ENCODE measurements at regions not wholly inside any gene's neighbourhood (a gene's known extent, or its start where the extent isn't known, plus 50 kb on each side); places are given as distances from the start of the nearest gene placed in this dataset.

DNA sequence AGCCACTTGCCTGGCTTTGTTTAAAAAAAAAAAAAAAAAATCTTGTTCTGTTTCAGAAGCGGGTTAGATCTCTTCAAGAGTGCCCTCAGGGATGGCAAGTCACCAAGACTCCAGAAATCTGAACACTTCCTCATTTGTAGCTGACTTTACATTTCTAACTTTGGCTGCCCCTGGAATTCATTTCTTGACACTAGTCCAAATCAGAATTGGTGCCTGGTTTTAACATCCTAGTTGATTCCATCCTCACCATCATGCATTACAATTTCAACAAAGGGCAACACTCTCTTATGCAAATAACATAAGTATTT, 295.5 kb downstream of the RMST start:
- no peak overlapping the region for H2BK120ac ChIP-seq (ENCODE audit: low read depth, low read length)
- H3K36me3 ChIP-seq (ENCODE audit: control insufficient read depth, insufficient read depth, low read length): no peaks in the 10 kb centered on the region
- DNase-seq: no peak
- no peak overlapping the region for H3K23ac ChIP-seq (ENCODE audit: low read length)
- no peak overlapping the region for H2BK5ac ChIP-seq (ENCODE audit: low read length)
- no peaks in the 10 kb centered on the region for H3K27me3 ChIP-seq (ENCODE audit: insufficient read depth, low read length, poor library complexity)
- no CpG with 5 or more reads among the region's 1 CpG for WGBS (ENCODE audit: extremely low coverage, insufficient coverage, low lambda C conversion rate)
- H3K79me2 ChIP-seq (ENCODE audit: control insufficient read depth, insufficient read depth, low read length): no peaks in the 10 kb centered on the region
- no peak overlapping the region for H3K27ac ChIP-seq (ENCODE audit: low read depth, low read length)
- H3K56ac ChIP-seq (ENCODE audit: low read length): no peak overlapping the region
- no peak overlapping the region for H3K18ac ChIP-seq (ENCODE audit: low read length)
- no peak overlapping the region for H3K4me3 ChIP-seq (ENCODE audit: low read length)
- no peak overlapping the region for H3K4me2 ChIP-seq (ENCODE audit: low read length)
- H3K9ac ChIP-seq (ENCODE audit: low read length): no peak overlapping the region
- H3K4ac ChIP-seq (ENCODE audit: low read depth, low read length): no peak overlapping the region
- H2AK5ac ChIP-seq (ENCODE audit: low read length): no peak overlapping the region
- H3K4me1 ChIP-seq (ENCODE audit: control insufficient read depth, low read depth, low read length): no peaks in the 10 kb centered on the region
- no peak overlapping the region for H4K8ac ChIP-seq (ENCODE audit: low read depth, low read length)
- no peak overlapping the region for H2BK15ac ChIP-seq (replicated peaks; ENCODE audit: low read depth)
- H3K79me1 ChIP-seq (ENCODE audit: low read length): no peaks in the 10 kb centered on the region
- no peak overlapping the region for H4K5ac ChIP-seq (ENCODE audit: low read length)

DNA sequence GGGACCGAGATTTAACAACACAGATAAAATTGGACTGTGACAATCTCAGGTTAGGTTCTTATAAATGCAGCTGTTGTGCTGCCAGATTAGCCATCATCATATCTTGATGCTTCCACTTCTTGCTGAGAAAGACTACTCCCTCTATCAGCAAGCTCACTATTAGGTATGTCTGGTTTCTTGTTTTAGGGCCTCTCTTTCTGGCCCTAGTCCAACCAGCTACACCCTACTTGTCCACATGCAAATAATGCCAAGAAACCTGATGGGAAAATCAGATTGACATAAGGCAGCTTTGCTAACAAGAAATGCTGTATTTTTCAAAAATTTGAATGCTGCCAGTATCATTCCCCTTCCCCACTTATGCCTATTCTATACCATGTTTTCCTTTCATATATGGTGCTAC, 296.0 kb downstream of the RMST start:
- Histone ChIP-seq H3K18ac (ENCODE audit: low read length) (no peak overlapping the region), H2BK15ac (replicated peaks; ENCODE audit: low read depth) (no peak overlapping the region), H3K36me3 (ENCODE audit: control insufficient read depth, insufficient read depth, low read length) (no peaks in the 10 kb centered on the region), H3K23ac (ENCODE audit: low read length) (no peak overlapping the region), H3K4me1 (ENCODE audit: control insufficient read depth, low read depth, low read length) (no peaks in the 10 kb centered on the region), H3K79me2 (ENCODE audit: control insufficient read depth, insufficient read depth, low read length) (no peaks in the 10 kb centered on the region), H3K9ac (ENCODE audit: low read length) (no peak overlapping the region), H3K4ac (ENCODE audit: low read depth, low read length) (no peak overlapping the region), H3K27ac (ENCODE audit: low read depth, low read length) (no peak overlapping the region), H2BK5ac (ENCODE audit: low read length) (no peak overlapping the region), H2BK120ac (ENCODE audit: low read depth, low read length) (no peak overlapping the region), H3K56ac (ENCODE audit: low read length) (no peak overlapping the region), H3K79me1 (ENCODE audit: low read length) (no peaks in the 10 kb centered on the region), H4K5ac (ENCODE audit: low read length) (no peak overlapping the region), H3K27me3 (ENCODE audit: insufficient read depth, low read length, poor library complexity) (no peaks in the 10 kb centered on the region), H3K4me3 (ENCODE audit: low read length) (no peak overlapping the region), H2AK5ac (ENCODE audit: low read length) (no peak overlapping the region), H3K4me2 (ENCODE audit: low read length) (no peak overlapping the region), H4K8ac (ENCODE audit: low read depth, low read length) (no peak overlapping the region)
- no peak for DNase-seq
- no CpG with 5 or more reads among the region's 1 CpG for WGBS (ENCODE audit: extremely low coverage, insufficient coverage, low lambda C conversion rate)

- WGBS (ENCODE audit: extremely low coverage, insufficient coverage, low lambda C conversion rate): no CpG with 5 or more reads among the region's 3 CpGs
- H3K4me3 ChIP-seq (ENCODE audit: low read length): no peak overlapping the region
- DNase-seq: no peak
- H3K18ac ChIP-seq (ENCODE audit: low read length): no peak overlapping the region
- H3K4me2 ChIP-seq (ENCODE audit: low read length): no peak overlapping the region
- H4K5ac ChIP-seq (ENCODE audit: low read length): no peak overlapping the region
- no peak overlapping the region for H3K9ac ChIP-seq (ENCODE audit: low read length)
- no peak overlapping the region for H3K27ac ChIP-seq (ENCODE audit: low read depth, low read length)
- no peaks in the 10 kb centered on the region for H3K79me2 ChIP-seq (ENCODE audit: control insufficient read depth, insufficient read depth, low read length)
- no peak overlapping the region for H3K56ac ChIP-seq (ENCODE audit: low read length)
- no peaks in the 10 kb centered on the region for H3K79me1 ChIP-seq (ENCODE audit: low read length)
- H3K4me1 ChIP-seq (ENCODE audit: control insufficient read depth, low read depth, low read length): no peaks in the 10 kb centered on the region
- H3K23ac ChIP-seq (ENCODE audit: low read length): no peak overlapping the region
- H2AK5ac ChIP-seq (ENCODE audit: low read length): no peak overlapping the region
- H3K4ac ChIP-seq (ENCODE audit: low read depth, low read length): peak overlapping the region; percentile 36
- H3K36me3 ChIP-seq (ENCODE audit: control insufficient read depth, insufficient read depth, low read length): no peaks in the 10 kb centered on the region
- no peaks in the 10 kb centered on the region for H3K27me3 ChIP-seq (ENCODE audit: insufficient read depth, low read length, poor library complexity)
- no peak overlapping the region for H2BK15ac ChIP-seq (replicated peaks; ENCODE audit: low read depth)
- H4K8ac ChIP-seq (ENCODE audit: low read depth, low read length): no peak overlapping the region
- H2BK5ac ChIP-seq (ENCODE audit: low read length): no peak overlapping the region
- H2BK120ac ChIP-seq (ENCODE audit: low read depth, low read length): no peak overlapping the region
Measured at GRCh38 chr12:97760601-97761000, 298.0 kb downstream of the RMST start.

GRCh38 chr12:97763113-97763512, 300.5 kb downstream of the RMST start:
- H2BK5ac ChIP-seq (ENCODE audit: low read length): no peak overlapping the region
- H3K9ac ChIP-seq (ENCODE audit: low read length): no peak overlapping the region
- no peaks in the 10 kb centered on the region for H3K36me3 ChIP-seq (ENCODE audit: control insufficient read depth, insufficient read depth, low read length)
- H3K27me3 ChIP-seq (ENCODE audit: insufficient read depth, low read length, poor library complexity): no peaks in the 10 kb centered on the region
- H3K79me1 ChIP-seq (ENCODE audit: low read length): no peaks in the 10 kb centered on the region
- H2BK120ac ChIP-seq (ENCODE audit: low read depth, low read length): no peak overlapping the region
- H2AK5ac ChIP-seq (ENCODE audit: low read length): no peak overlapping the region
- H3K23ac ChIP-seq (ENCODE audit: low read length): no peak overlapping the region
- no peak overlapping the region for H3K18ac ChIP-seq (ENCODE audit: low read length)
- WGBS (ENCODE audit: extremely low coverage, insufficient coverage, low lambda C conversion rate): no CpG with 5 or more reads among the region's 6 CpGs
- H3K4me1 ChIP-seq (ENCODE audit: control insufficient read depth, low read depth, low read length): no peaks in the 10 kb centered on the region
- no peak overlapping the region for H2BK15ac ChIP-seq (replicated peaks; ENCODE audit: low read depth)
- H3K79me2 ChIP-seq (ENCODE audit: control insufficient read depth, insufficient read depth, low read length): no peaks in the 10 kb centered on the region
- H4K5ac ChIP-seq (ENCODE audit: low read length): no peak overlapping the region
- H3K27ac ChIP-seq (ENCODE audit: low read depth, low read length): no peak overlapping the region
- H3K56ac ChIP-seq (ENCODE audit: low read length): no peak overlapping the region
- H4K8ac ChIP-seq (ENCODE audit: low read depth, low read length): no peak overlapping the region
- no peak for DNase-seq
- H3K4ac ChIP-seq (ENCODE audit: low read depth, low read length): no peak overlapping the region
- no peak overlapping the region for H3K4me2 ChIP-seq (ENCODE audit: low read length)
- H3K4me3 ChIP-seq (ENCODE audit: low read length): no peak overlapping the region

- Histone ChIP-seq H4K8ac (ENCODE audit: low read depth, low read length) (no peak overlapping the region), H3K79me1 (ENCODE audit: low read length) (no peaks in the 10 kb centered on the region), H2BK15ac (replicated peaks; ENCODE audit: low read depth) (no peak overlapping the region), H4K5ac (ENCODE audit: low read length) (no peak overlapping the region), H3K27ac (ENCODE audit: low read depth, low read length) (no peak overlapping the region), H3K23ac (ENCODE audit: low read length) (no peak overlapping the region), H3K18ac (ENCODE audit: low read length) (no peak overlapping the region), H3K27me3 (ENCODE audit: insufficient read depth, low read length, poor library complexity) (no peaks in the 10 kb centered on the region), H2BK5ac (ENCODE audit: low read length) (no peak overlapping the region), H3K4me3 (ENCODE audit: low read length) (no peak overlapping the region), H3K79me2 (ENCODE audit: control insufficient read depth, insufficient read depth, low read length) (no peaks in the 10 kb centered on the region), H3K4me1 (ENCODE audit: control insufficient read depth, low read depth, low read length) (no peaks in the 10 kb centered on the region), H3K4me2 (ENCODE audit: low read length) (no peak overlapping the region), H3K9ac (ENCODE audit: low read length) (no peak overlapping the region), H3K36me3 (ENCODE audit: control insufficient read depth, insufficient read depth, low read length) (no peaks in the 10 kb centered on the region), H3K56ac (ENCODE audit: low read length) (no peak overlapping the region), H2AK5ac (ENCODE audit: low read length) (no peak overlapping the region), H3K4ac (ENCODE audit: low read depth, low read length) (no peak overlapping the region), H2BK120ac (ENCODE audit: low read depth, low read length) (no peak overlapping the region)
- DNase-seq: no peak
Measured at GRCh38 chr12:97764700-97765099, 302.1 kb downstream of the RMST start.

- H3K79me2 ChIP-seq (ENCODE audit: control insufficient read depth, insufficient read depth, low read length): no peaks in the 10 kb centered on the region
- no peak overlapping the region for H2BK15ac ChIP-seq (replicated peaks; ENCODE audit: low read depth)
- no peak overlapping the region for H3K4me3 ChIP-seq (ENCODE audit: low read length)
- H4K5ac ChIP-seq (ENCODE audit: low read length): no peak overlapping the region
- H2BK5ac ChIP-seq (ENCODE audit: low read length): no peak overlapping the region
- H3K36me3 ChIP-seq (ENCODE audit: control insufficient read depth, insufficient read depth, low read length): no peaks in the 10 kb centered on the region
- H3K4me2 ChIP-seq (ENCODE audit: low read length): no peak overlapping the region
- no peak overlapping the region for H3K27ac ChIP-seq (ENCODE audit: low read depth, low read length)
- H3K4me1 ChIP-seq (ENCODE audit: control insufficient read depth, low read depth, low read length): no peaks in the 10 kb centered on the region
- H3K79me1 ChIP-seq (ENCODE audit: low read length): no peaks in the 10 kb centered on the region
- no peak overlapping the region for H2AK5ac ChIP-seq (ENCODE audit: low read length)
- no peaks in the 10 kb centered on the region for H3K27me3 ChIP-seq (ENCODE audit: insufficient read depth, low read length, poor library complexity)
- no peak overlapping the region for H3K4ac ChIP-seq (ENCODE audit: low read depth, low read length)
- H3K9ac ChIP-seq (ENCODE audit: low read length): no peak overlapping the region
- no peak overlapping the region for H2BK120ac ChIP-seq (ENCODE audit: low read depth, low read length)
- DNase-seq: no peak
- no peak overlapping the region for H3K18ac ChIP-seq (ENCODE audit: low read length)
- H3K23ac ChIP-seq (ENCODE audit: low read length): no peak overlapping the region
- WGBS (ENCODE audit: extremely low coverage, insufficient coverage, low lambda C conversion rate): no CpG with 5 or more reads among the region's 2 CpGs
- H3K56ac ChIP-seq (ENCODE audit: low read length): no peak overlapping the region
- H4K8ac ChIP-seq (ENCODE audit: low read depth, low read length): no peak overlapping the region
Measured at GRCh38 chr12:97767347-97767746, 304.7 kb downstream of the RMST start.

Measured in mesendoderm (in vitro differentiated cells).